ENCODE measurements at regions not wholly inside any gene's neighbourhood (a gene's known extent, or its start where the extent isn't known, plus 50 kb on each side); places are given as distances from the start of the nearest gene placed in this dataset.
"Not testable (repeated sequence)": the region's sequence is repeated elsewhere in the genome, so short reads cannot be mapped to it uniquely, and the experiment has no call there.

- no peak overlapping the region for H3K4me3 ChIP-seq (ENCODE audit: low read depth in 1 of 5, low read length in 5 of 5)
- H3K36me3 ChIP-seq (ENCODE audit: control insufficient read depth in 5 of 5, insufficient read depth in 5 of 5, low read length in 5 of 5): no peaks in the 10 kb centered on the region
- H3K27me3 ChIP-seq (ENCODE audit: control insufficient read depth in 5 of 5, insufficient read depth in 4 of 5, low read length in 5 of 5): no peaks in the 10 kb centered on the region
- no peaks in the 10 kb centered on the region for H3K9me3 ChIP-seq (ENCODE audit: control insufficient read depth in 5 of 5, low read length in 5 of 5)
- peaks cover 3 to 14% (median 7%) of the 10 kb centered on the region in 5 donors for H3K4me1 ChIP-seq (ENCODE audit: control insufficient read depth in 5 of 5, insufficient read depth in 5 of 5, low read length in 5 of 5)
- no peak overlapping the region for H3K9ac ChIP-seq (ENCODE audit: low read length in 5 of 5)
- H3K27ac ChIP-seq (ENCODE audit: low read depth, low read length): no peak overlapping the region
Observed at GRCh38 chr2:190584980-190585661, 50.6 kb upstream of the NEMP2 start.

- Histone ChIP-seq H3K4me3 (ENCODE audit: low read depth in 1 of 5, low read length in 5 of 5) (no peak overlapping the region), H3K9me3 (ENCODE audit: control insufficient read depth in 5 of 5, low read length in 5 of 5) (no peaks in the 10 kb centered on the region), H3K27ac (ENCODE audit: low read depth, low read length) (no peak overlapping the region), H3K4me1 (ENCODE audit: control insufficient read depth in 5 of 5, insufficient read depth in 5 of 5, low read length in 5 of 5) (peaks cover 3 to 14% (median 7%) of the 10 kb centered on the region in 5 donors), H3K36me3 (ENCODE audit: control insufficient read depth in 5 of 5, insufficient read depth in 5 of 5, low read length in 5 of 5) (no peaks in the 10 kb centered on the region), H3K9ac (ENCODE audit: low read length in 5 of 5) (no peak overlapping the region), H3K27me3 (ENCODE audit: control insufficient read depth in 5 of 5, insufficient read depth in 4 of 5, low read length in 5 of 5) (no peaks in the 10 kb centered on the region)
Observed at GRCh38 chr2:190587106-190587505, 52.6 kb upstream of the NEMP2 start.

- H3K9ac ChIP-seq (ENCODE audit: low read length in 5 of 5): no peak overlapping the region
- H3K27me3 ChIP-seq (ENCODE audit: control insufficient read depth in 5 of 5, insufficient read depth in 4 of 5, low read length in 5 of 5): no peaks in the 10 kb centered on the region
Observed at GRCh38 chr2:190589008-190589407, 54.5 kb upstream of the NEMP2 start.

GRCh38 chr2:190591437-190591836, 56.9 kb upstream of the NEMP2 start:
- H3K27ac ChIP-seq (ENCODE audit: low read depth, low read length): no peak overlapping the region
- H3K27me3 ChIP-seq (ENCODE audit: control insufficient read depth in 5 of 5, insufficient read depth in 4 of 5, low read length in 5 of 5): no peaks in the 10 kb centered on the region
- no peak overlapping the region for H3K4me3 ChIP-seq (ENCODE audit: low read depth in 1 of 5, low read length in 5 of 5)
- no peaks in the 10 kb centered on the region for H3K9me3 ChIP-seq (ENCODE audit: control insufficient read depth in 5 of 5, low read length in 5 of 5)
- H3K9ac ChIP-seq (ENCODE audit: low read length in 5 of 5): no peak overlapping the region
- no peaks in the 10 kb centered on the region for H3K4me1 ChIP-seq (ENCODE audit: control insufficient read depth in 5 of 5, insufficient read depth in 5 of 5, low read length in 5 of 5)
- H3K36me3 ChIP-seq (ENCODE audit: control insufficient read depth in 5 of 5, insufficient read depth in 5 of 5, low read length in 5 of 5): no peaks in the 10 kb centered on the region

More at GRCh38 chr2:190589008-190589407, 54.5 kb upstream of the NEMP2 start:
- Histone ChIP-seq H3K4me1 (ENCODE audit: control insufficient read depth in 5 of 5, insufficient read depth in 5 of 5, low read length in 5 of 5) (peaks cover 0 to 1% (median under 1%) of the 10 kb centered on the region in 5 donors), H3K4me3 (ENCODE audit: low read depth in 1 of 5, low read length in 5 of 5) (no peak overlapping the region), H3K36me3 (ENCODE audit: control insufficient read depth in 5 of 5, insufficient read depth in 5 of 5, low read length in 5 of 5) (no peaks in the 10 kb centered on the region), H3K27ac (ENCODE audit: low read depth, low read length) (no peak overlapping the region), H3K9me3 (ENCODE audit: control insufficient read depth in 5 of 5, low read length in 5 of 5) (no peaks in the 10 kb centered on the region)

GRCh38 chr2:190592831-190593230, 56.1 kb upstream of the NAB1 start:
- H3K9me3 ChIP-seq (ENCODE audit: control insufficient read depth in 5 of 5, low read length in 5 of 5): no peaks in the 10 kb centered on the region
- H3K27ac ChIP-seq (ENCODE audit: low read depth, low read length): no peak overlapping the region
- no peaks in the 10 kb centered on the region for H3K36me3 ChIP-seq (ENCODE audit: control insufficient read depth in 5 of 5, insufficient read depth in 5 of 5, low read length in 5 of 5)
- H3K4me1 ChIP-seq (ENCODE audit: control insufficient read depth in 5 of 5, insufficient read depth in 5 of 5, low read length in 5 of 5): peaks cover 0 to 5% (median 0%) of the 10 kb centered on the region in 5 donors
- no peak overlapping the region for H3K4me3 ChIP-seq (ENCODE audit: low read depth in 1 of 5, low read length in 5 of 5)
- H3K9ac ChIP-seq (ENCODE audit: low read length in 5 of 5): no peak overlapping the region
- H3K27me3 ChIP-seq (ENCODE audit: control insufficient read depth in 5 of 5, insufficient read depth in 4 of 5, low read length in 5 of 5): no peaks in the 10 kb centered on the region

GRCh38 chr2:190595879-190596278, 53.0 kb upstream of the NAB1 start:
- H3K9me3 ChIP-seq (ENCODE audit: control insufficient read depth in 5 of 5, low read length in 5 of 5); H3K9ac ChIP-seq (ENCODE audit: low read length in 5 of 5); H3K4me1 ChIP-seq (ENCODE audit: control insufficient read depth in 5 of 5, insufficient read depth in 5 of 5, low read length in 5 of 5); H3K36me3 ChIP-seq (ENCODE audit: control insufficient read depth in 5 of 5, insufficient read depth in 5 of 5, low read length in 5 of 5); H3K4me3 ChIP-seq (ENCODE audit: low read depth in 1 of 5, low read length in 5 of 5); H3K27ac ChIP-seq (ENCODE audit: low read depth, low read length); H3K27me3 ChIP-seq (ENCODE audit: control insufficient read depth in 5 of 5, insufficient read depth in 4 of 5, low read length in 5 of 5): not testable (repeated sequence)

GRCh38 chr2:190596993-190597392, 51.9 kb upstream of the NAB1 start:
- no peak overlapping the region for H3K4me3 ChIP-seq (ENCODE audit: low read depth in 1 of 5, low read length in 5 of 5)
- no peak overlapping the region for H3K27ac ChIP-seq (ENCODE audit: low read depth, low read length)
- H3K9me3 ChIP-seq (ENCODE audit: control insufficient read depth in 5 of 5, low read length in 5 of 5): no peaks in the 10 kb centered on the region
- peaks cover 0 to 5% (median 0%) of the 10 kb centered on the region in 5 donors for H3K4me1 ChIP-seq (ENCODE audit: control insufficient read depth in 5 of 5, insufficient read depth in 5 of 5, low read length in 5 of 5)
- H3K9ac ChIP-seq (ENCODE audit: low read length in 5 of 5): peak overlapping the region in 1 of 5 donors; percentile 6
- H3K36me3 ChIP-seq (ENCODE audit: control insufficient read depth in 5 of 5, insufficient read depth in 5 of 5, low read length in 5 of 5): no peaks in the 10 kb centered on the region
- no peaks in the 10 kb centered on the region for H3K27me3 ChIP-seq (ENCODE audit: control insufficient read depth in 5 of 5, insufficient read depth in 4 of 5, low read length in 5 of 5)

- no peak overlapping the region for H3K9ac ChIP-seq (ENCODE audit: low read length in 5 of 5)
- no peak overlapping the region for H3K4me3 ChIP-seq (ENCODE audit: low read depth in 1 of 5, low read length in 5 of 5)
- H3K4me1 ChIP-seq (ENCODE audit: control insufficient read depth in 5 of 5, insufficient read depth in 5 of 5, low read length in 5 of 5): peaks cover 0 to 5% (median 0%) of the 10 kb centered on the region in 5 donors
- H3K36me3 ChIP-seq (ENCODE audit: control insufficient read depth in 5 of 5, insufficient read depth in 5 of 5, low read length in 5 of 5): no peaks in the 10 kb centered on the region
- H3K9me3 ChIP-seq (ENCODE audit: control insufficient read depth in 5 of 5, low read length in 5 of 5): no peaks in the 10 kb centered on the region
- no peaks in the 10 kb centered on the region for H3K27me3 ChIP-seq (ENCODE audit: control insufficient read depth in 5 of 5, insufficient read depth in 4 of 5, low read length in 5 of 5)
- no peak overlapping the region for H3K27ac ChIP-seq (ENCODE audit: low read depth, low read length)
Observed at GRCh38 chr2:190598621-190599020, 50.3 kb upstream of the NAB1 start.

GRCh38 chr2:190599073-190599472, 49.8 kb upstream of the NAB1 start:
- Histone ChIP-seq H3K9me3 (ENCODE audit: control insufficient read depth in 5 of 5, low read length in 5 of 5) (no peaks in the 10 kb centered on the region), H3K27ac (ENCODE audit: low read depth, low read length) (no peak overlapping the region), H3K27me3 (ENCODE audit: control insufficient read depth in 5 of 5, insufficient read depth in 4 of 5, low read length in 5 of 5) (no peaks in the 10 kb centered on the region), H3K4me3 (ENCODE audit: low read depth in 1 of 5, low read length in 5 of 5) (no peak overlapping the region), H3K4me1 (ENCODE audit: control insufficient read depth in 5 of 5, insufficient read depth in 5 of 5, low read length in 5 of 5) (peaks cover 0 to 5% (median 0%) of the 10 kb centered on the region in 5 donors), H3K36me3 (ENCODE audit: control insufficient read depth in 5 of 5, insufficient read depth in 5 of 5, low read length in 5 of 5) (no peaks in the 10 kb centered on the region), H3K9ac (ENCODE audit: low read length in 5 of 5) (no peak overlapping the region)
